ENCODE measurements at regions not wholly inside any gene's neighbourhood (a gene's known extent, or its start where the extent isn't known, plus 50 kb on each side); places are given as distances from the start of the nearest gene placed in this dataset.

DNA sequence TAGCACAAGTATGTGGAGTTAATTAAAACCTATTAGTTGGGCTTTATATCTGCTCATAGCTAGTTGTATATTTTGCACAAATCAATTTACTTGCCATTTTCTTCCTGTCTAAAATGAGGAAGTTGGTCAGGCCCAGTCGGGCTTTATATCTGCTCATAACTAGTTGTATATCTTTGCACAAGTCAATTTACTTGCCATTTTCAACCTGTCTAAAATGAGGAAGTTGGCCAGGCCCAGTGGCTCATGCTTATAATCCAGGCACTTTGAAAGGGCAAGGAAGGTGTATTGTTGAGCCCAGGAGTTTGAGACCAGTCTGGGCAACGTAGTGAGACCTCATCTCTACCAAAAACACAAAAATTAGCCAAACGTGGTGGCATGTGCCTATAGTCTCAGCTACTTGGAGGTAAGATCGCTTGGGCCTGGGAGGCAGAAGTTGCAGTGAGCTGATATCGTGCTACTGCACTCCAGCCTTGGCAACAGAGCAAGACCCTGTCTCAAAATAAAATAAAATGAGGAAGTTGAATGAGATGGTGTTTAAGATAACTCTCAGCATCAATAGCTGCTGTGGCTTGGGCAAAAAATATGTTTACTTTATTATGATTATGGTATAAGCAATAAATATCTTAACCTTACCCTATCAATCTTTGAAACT is 1558.6 kb upstream of the RAG2 start:
- TF ChIP-seq POLR2A (IDR thresholded peaks at IDR 0.05; ENCODE audit: low read length): no peak
- no peak for TF ChIP-seq GATA1 (IDR thresholded peaks at IDR 0.05; ENCODE audit: low read depth, low read length)
